CD14-positive monocyte (primary cell): ENCODE measurements at regions not wholly inside any gene's neighbourhood (a gene's known extent, or its start where the extent isn't known, plus 50 kb on each side); places are given as distances from the start of the nearest gene placed in this dataset.

Experiments
- DNase-seq, 3 donors: peaks; one replicate each; pipeline ENCODE4 v3.0.0-alpha.2; 2011 to 2022
- H2AFZ ChIP-seq: 2 replicates; pipeline ENCODE4 v1.6.0; 2012; ENCODE audit warnings: mild to moderate bottlenecking, low read depth, low read length, inconsistent platforms; ENCODE audit not compliant: insufficient read depth, poor library complexity, severe bottlenecking
- H3K27ac ChIP-seq, 2 donors: 1 replicate in 1 of 2; 2 replicates in 1 of 2; pipeline ENCODE4 v1.5.1; 2012 to 2013; ENCODE audit warnings: low read length in 2 of 2, control low read depth in 1 of 2, inconsistent platforms in 1 of 2, low read depth in 1 of 2, mild to moderate bottlenecking in 1 of 2
- H3K27me3 ChIP-seq, 2 donors: one replicate each; pipeline versions ENCODE4 v1.6.0 to v1.6.1; 2011 to 2013; ENCODE audit warnings: low read length in 2 of 2; ENCODE audit not compliant: control insufficient read depth in 2 of 2, insufficient read depth in 2 of 2
- H3K36me3 ChIP-seq, 2 donors: replicated peaks in 1 of 2; 1 replicate in 1 of 2; 2 replicates in 1 of 2; pipeline versions ENCODE4 v1.5.1 to v1.6.1; 2012 to 2013; ENCODE audit warnings: low read length in 2 of 2, control low read depth in 1 of 2, inconsistent platforms in 1 of 2, mild to moderate bottlenecking in 1 of 2; ENCODE audit not compliant: insufficient read depth in 2 of 2, control insufficient read depth in 1 of 2
- H3K4me1 ChIP-seq, 2 donors: 1 replicate in 1 of 2; 2 replicates in 1 of 2; pipeline versions ENCODE4 v1.5.1 to v1.6.1; 2012 to 2013; ENCODE audit warnings: low read length in 2 of 2, control low read depth in 1 of 2, inconsistent platforms in 1 of 2, mild to moderate bottlenecking in 1 of 2, moderate library complexity in 1 of 2; ENCODE audit not compliant: insufficient read depth in 2 of 2, control insufficient read depth in 1 of 2
- H3K4me2 ChIP-seq: replicated peaks from 2 replicates; pipeline ENCODE3; 2012; ENCODE audit warnings: low read length, moderate library complexity, mild to moderate bottlenecking; ENCODE audit not compliant: poor library complexity, severe bottlenecking; ENCODE audit errors: extremely low read depth
- H3K4me3 ChIP-seq, 3 experiments: fragments of 200-600 bp in 1 of 3; sonication (generic) in 1 of 3; replicated peaks in 1 of 3; 1 replicate in 2 of 3; 2 replicates in 1 of 3; pipeline ENCODE4 v1.5.1; 2011 to 2013; ENCODE audit warnings: low read length in 3 of 3, mild to moderate bottlenecking in 3 of 3, control low read depth in 2 of 3, low read depth in 2 of 3, inconsistent platforms in 1 of 3, moderate library complexity in 1 of 3
- H3K79me2 ChIP-seq: 2 replicates; pipeline ENCODE4 v1.6.0; 2012; ENCODE audit warnings: mild to moderate bottlenecking, control low read depth, inconsistent platforms, low read length, moderate library complexity; ENCODE audit not compliant: insufficient read depth
- H3K9ac ChIP-seq: 2 replicates; pipeline ENCODE4 v1.6.0; 2017; ENCODE audit warnings: low read length, mild to moderate bottlenecking; ENCODE audit not compliant: insufficient read depth, poor library complexity, severe bottlenecking
- H3K9me3 ChIP-seq, 2 donors: replicated peaks in 1 of 2; 1 replicate in 1 of 2; 2 replicates in 1 of 2; pipeline versions ENCODE4 v1.5.1 to v1.6.1; 2012 to 2013; ENCODE audit warnings: low read length in 2 of 2, control low read depth in 1 of 2; ENCODE audit not compliant: control insufficient read depth in 1 of 2, insufficient read depth in 1 of 2
- H4K20me1 ChIP-seq: 2 replicates; pipeline ENCODE4 v1.6.0; 2012; ENCODE audit warnings: mild to moderate bottlenecking, low read length, control low read depth, moderate library complexity; ENCODE audit not compliant: insufficient read depth
- H3K27ac Mint-ChIP-seq, 7 donors: one replicate each; pipeline ENCODE4 v1.8.0; 2020; ENCODE audit warnings: mild to moderate bottlenecking in 7 of 7, mixed read lengths in 7 of 7, moderate library complexity in 6 of 7, inconsistent platforms in 2 of 7
- H3K27me3 Mint-ChIP-seq, 3 donors: one replicate each; pipeline ENCODE4 v1.8.0; 2021 to 2022; ENCODE audit warnings: low read depth in 3 of 3, mild to moderate bottlenecking in 3 of 3, mixed read lengths in 3 of 3, moderate library complexity in 3 of 3, inconsistent platforms in 1 of 3
- H3K36me3 Mint-ChIP-seq, 2 donors: one replicate each; pipeline ENCODE4 v1.8.0; 2020; ENCODE audit warnings: mixed read lengths in 2 of 2, inconsistent platforms in 1 of 2, mild to moderate bottlenecking in 1 of 2
- H3K4me1 Mint-ChIP-seq: one replicate; pipeline ENCODE4 v1.8.0; 2020; ENCODE audit warnings: mild to moderate bottlenecking, mixed read lengths
- H3K4me3 Mint-ChIP-seq, 2 donors: one replicate each; pipeline ENCODE4 v1.8.0; 2020; ENCODE audit warnings: mild to moderate bottlenecking in 2 of 2, mixed read lengths in 2 of 2, moderate library complexity in 1 of 2
- H3K9me3 Mint-ChIP-seq, 7 donors: one replicate each; pipeline ENCODE4 v1.8.0; 2020 to 2022; ENCODE audit warnings: mixed read lengths in 7 of 7, mild to moderate bottlenecking in 6 of 7, moderate library complexity in 6 of 7, inconsistent platforms in 2 of 7
- CTCF ChIP-seq: fragments of 200-600 bp; IDR thresholded peaks from one replicate; pipeline ENCODE4 v1.8.0; 2022; ENCODE audit warnings: antibody characterized with exemption, mild to moderate bottlenecking
- WGBS: methylation state at CpG from one replicate; pipeline ENCODE4 v1.1.5; 2013; ENCODE audit warnings: missing lambda C conversion rate; ENCODE audit not compliant: insufficient coverage; 5-methylcytosine and 5-hydroxymethylcytosine counted together
- intact Hi-C, 2 donors: fragments of 100-400 bp; cut with micrococcal nuclease; formaldehyde crosslinking; loops; one replicate each; pipeline versions ENCODE4 v1.15.0 to v1.15.1; 2023

- Mint-ChIP-seq H3K36me3 (no peaks in the 10 kb centered on the region), H3K27ac (no peak overlapping the region), H3K4me1 (no peaks in the 10 kb centered on the region), H3K9me3 (peaks cover 0 to 2% (median 0%) of the 10 kb centered on the region in 7 donors), H3K27me3 (no peaks in the 10 kb centered on the region), H3K4me3 (no peak overlapping the region)
- intact Hi-C loops, result no loop called here
- Histone ChIP-seq H3K27ac (no peak overlapping the region), H3K36me3 (no peaks in the 10 kb centered on the region), H2AFZ (no peak overlapping the region), H3K79me2 (no peaks in the 10 kb centered on the region), H3K4me2 (no peak overlapping the region), H3K4me1 (no peaks in the 10 kb centered on the region), H4K20me1 (no peaks in the 10 kb centered on the region), H3K27me3 (no peaks in the 10 kb centered on the region), H3K9ac (no peak overlapping the region), H3K4me3 (no peak overlapping the region), H3K9me3 (no peaks in the 10 kb centered on the region)
- no peak for TF ChIP-seq CTCF
- DNase-seq, result no peak
- WGBS, result 89% methylated on average over 3 of the region's 4 CpGs
Measured at GRCh38 chr1:166698771-166699170, 140.5 kb upstream of the POGK start.

GRCh38 chr1:166699613-166700012, 139.7 kb upstream of the POGK start:
- Histone ChIP-seq H3K27ac (no peak overlapping the region), H3K36me3 (no peaks in the 10 kb centered on the region), H3K9me3 (no peaks in the 10 kb centered on the region), H2AFZ (no peak overlapping the region), H3K9ac (no peak overlapping the region), H3K79me2 (no peaks in the 10 kb centered on the region), H3K27me3 (no peaks in the 10 kb centered on the region), H3K4me1 (no peaks in the 10 kb centered on the region), H4K20me1 (no peaks in the 10 kb centered on the region), H3K4me2 (no peak overlapping the region), H3K4me3 (no peak overlapping the region)
- intact Hi-C loops, result no loop called here
- Mint-ChIP-seq H3K27ac (no peak overlapping the region), H3K36me3 (no peaks in the 10 kb centered on the region), H3K4me1 (no peaks in the 10 kb centered on the region), H3K4me3 (no peak overlapping the region), H3K9me3 (peaks cover 0 to 2% (median 0%) of the 10 kb centered on the region in 7 donors), H3K27me3 (no peaks in the 10 kb centered on the region)
- TF ChIP-seq CTCF, result no peak
- 0% methylated on average over 1 of the region's 5 CpGs for WGBS
- DNase-seq, result no peak
